ENCODE measurements at regions not wholly inside any gene's neighbourhood (a gene's known extent, or its start where the extent isn't known, plus 50 kb on each side); places are given as distances from the start of the nearest gene placed in this dataset.

DNA sequence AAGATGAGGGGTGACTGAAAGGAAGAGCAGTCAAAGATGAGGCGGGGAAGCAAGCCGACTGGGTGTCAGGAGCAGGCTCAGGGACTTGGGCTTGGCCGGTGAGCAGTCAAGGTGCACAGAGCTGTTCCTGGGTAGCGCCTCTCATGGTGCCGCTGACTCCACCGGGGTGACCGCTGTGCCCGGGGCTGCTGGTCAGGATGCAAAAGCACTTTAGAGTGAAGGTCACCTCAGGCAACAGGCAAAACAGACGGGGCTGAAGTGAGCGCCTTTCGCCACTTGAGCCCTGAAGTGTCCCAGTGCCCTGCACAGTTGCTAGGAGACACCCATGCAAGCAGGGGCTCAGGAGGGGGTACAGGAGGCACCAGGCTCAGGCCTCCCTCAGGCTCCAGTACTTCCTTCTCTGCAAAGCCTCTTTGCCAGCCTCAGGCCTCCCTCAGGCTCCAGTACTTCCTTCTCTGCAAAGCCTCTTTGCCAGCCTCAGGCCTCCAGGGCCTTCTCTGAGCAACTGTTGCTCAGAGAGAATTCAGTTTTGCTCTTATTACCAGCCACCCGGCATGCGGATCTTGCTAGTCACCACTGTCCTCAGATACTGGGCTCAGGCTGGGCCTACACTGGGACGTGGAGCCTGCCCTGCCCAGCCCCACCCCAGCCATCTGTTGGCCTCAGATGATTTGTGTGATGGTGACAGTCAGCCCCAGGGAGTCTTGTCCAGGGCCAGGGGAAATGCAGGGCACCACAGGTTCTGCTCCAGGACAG lies 99.7 kb upstream of the IRF2BP2 start:
- DNase-seq, result peak; percentile 61 to 80

DNA sequence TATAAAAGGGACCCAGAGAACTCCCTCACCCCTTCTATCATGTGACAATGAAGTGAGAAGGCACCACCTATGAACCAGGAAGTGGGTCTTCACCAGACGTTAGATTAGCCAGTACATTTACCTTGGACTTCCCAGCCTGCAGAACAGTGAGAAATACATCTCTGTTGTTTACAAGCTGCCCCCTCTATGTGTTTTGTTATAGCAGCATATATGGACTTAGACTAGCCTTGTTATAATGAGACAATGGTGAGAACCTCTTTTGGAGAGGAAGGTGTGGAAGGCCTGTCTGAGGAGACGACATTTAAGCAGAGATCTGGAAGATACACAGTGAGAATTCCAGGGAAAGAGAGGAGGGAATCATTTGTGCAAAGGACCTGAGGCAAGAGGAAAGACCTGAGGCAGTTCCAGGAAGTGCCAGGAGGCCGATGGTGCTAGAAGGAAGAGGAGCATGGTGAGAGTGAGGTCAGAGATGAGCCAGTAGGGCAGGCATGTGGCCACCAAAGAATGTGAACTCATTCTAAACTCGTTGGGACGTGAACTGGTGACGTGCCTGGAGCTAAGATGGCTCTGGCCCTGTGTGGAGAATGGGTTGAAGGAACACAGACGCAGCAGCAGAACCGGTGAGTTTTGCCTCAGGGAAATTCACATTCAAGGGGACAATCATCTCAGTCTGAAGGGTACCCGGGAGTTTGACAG lies 98.9 kb upstream of the IRF2BP2 start:
- DNase-seq, result no peak

DNA sequence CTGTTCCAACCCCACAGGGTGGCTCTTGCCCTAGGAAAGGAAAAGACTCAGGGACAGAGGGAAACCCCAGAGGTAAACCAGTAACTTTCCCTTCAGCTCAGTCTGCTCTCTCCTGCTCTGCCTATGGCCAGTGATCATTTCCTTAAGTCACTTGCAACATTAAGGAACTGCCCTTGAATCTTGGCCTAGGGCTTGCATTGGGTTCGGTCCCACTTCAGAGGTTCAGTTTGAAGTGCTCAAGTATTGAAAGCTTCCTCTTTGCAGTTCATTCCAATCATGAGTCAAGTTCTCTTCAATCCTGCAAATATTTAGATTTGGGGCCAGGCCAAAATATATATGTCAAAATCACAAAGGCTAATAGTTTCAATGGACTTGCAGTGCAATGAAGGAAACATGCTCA lies 97.7 kb upstream of the IRF2BP2 start:
- no peak for DNase-seq

DNA sequence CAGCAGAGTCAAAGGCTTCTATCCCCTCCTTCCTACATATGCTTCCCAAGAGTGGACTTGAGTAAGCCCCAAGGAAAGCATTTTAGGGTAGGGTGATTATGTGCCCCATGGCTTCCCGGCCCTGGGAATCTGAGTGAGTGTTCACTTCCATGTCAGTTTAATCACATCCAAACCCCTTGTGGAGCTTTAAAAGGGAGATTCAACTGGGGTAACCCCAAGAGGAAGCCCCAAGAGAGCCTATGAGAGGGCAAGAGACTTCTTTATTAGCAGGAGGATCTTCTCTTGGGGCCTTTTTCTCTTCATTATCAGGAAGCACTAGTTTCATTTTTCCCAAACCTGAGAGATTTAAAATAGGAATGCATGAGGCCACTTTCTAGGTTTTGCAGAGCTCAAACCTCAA lies 97.0 kb upstream of the IRF2BP2 start:
- DNase-seq, result no peak

DNA sequence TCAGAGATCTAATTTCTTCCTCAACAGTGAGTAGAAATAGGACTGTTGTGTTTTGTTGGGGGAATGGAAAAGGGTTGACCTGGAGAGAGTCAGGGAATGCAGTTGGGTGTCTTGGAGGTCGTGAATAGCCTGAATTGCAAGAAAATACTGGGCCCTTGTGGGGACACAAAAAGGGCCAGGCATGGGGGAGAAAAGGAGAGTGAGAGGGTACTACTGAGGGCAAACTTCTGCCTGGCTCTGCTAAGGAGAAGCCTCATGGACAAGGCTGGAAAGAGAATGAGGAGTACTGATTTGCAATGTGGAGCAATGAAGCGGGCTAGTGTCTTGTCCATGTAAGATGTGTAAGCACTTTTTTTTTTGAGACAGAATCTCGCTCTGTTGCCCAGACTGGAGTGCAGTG lies 96.2 kb upstream of the IRF2BP2 start:
- DNase-seq, result no peak

DNA sequence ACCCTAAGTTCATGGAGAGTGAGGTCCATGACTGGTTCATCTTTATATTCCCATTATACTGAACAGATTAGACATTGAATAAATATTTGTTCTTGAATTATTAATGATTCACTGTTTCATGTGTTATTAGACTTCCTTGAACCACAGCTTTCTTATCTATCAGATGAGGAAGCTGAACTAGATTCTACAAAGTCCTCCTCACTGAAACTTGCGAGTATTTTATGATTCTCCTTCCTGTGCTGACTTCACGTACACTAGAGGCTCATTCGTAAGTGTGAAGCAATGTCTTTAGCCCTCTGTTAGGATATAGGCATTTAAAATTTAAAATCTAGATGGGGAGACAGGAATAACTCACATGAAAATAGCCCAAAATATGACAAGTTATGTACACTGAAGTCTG lies 95.6 kb upstream of the IRF2BP2 start:
- DNase-seq, result no peak

DNA sequence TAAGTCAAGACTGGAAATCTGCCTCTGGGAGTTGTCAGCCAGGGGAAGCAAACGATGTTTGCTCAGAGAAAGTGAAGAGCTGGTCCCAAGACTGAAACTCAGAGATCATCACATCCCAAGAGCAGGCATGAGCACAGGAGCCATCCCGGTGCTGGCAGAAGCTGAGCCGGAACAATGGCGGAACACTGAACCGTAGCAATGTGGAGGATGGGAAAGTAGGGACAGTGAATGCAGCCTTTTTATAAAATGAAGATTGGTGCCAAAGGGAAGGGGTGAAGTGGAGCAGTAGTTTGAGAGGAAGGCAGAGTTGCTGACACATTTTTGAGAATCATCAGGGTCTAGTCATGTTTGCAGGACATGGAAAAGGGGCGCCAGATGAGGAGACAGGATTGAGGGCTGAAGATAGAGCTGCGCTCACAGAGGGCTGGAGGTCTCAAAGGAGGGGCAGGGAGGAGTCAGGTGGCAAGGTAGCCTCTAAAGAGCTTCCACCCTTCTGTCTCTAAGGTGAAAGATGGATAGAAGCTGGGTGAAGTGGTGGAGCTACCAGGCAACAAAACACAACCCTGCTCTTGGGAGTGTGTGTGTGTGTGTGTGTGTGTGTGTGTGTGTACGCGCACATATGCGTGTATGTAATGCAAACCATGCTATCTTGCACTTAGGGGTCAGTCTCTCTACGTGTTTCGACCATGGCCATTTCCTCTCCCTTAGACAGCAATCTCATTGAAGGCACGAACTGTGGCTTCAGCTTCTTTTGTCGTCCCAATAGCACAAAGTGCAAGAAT lies 94.3 kb upstream of the IRF2BP2 start:
- no peak for DNase-seq

DNA sequence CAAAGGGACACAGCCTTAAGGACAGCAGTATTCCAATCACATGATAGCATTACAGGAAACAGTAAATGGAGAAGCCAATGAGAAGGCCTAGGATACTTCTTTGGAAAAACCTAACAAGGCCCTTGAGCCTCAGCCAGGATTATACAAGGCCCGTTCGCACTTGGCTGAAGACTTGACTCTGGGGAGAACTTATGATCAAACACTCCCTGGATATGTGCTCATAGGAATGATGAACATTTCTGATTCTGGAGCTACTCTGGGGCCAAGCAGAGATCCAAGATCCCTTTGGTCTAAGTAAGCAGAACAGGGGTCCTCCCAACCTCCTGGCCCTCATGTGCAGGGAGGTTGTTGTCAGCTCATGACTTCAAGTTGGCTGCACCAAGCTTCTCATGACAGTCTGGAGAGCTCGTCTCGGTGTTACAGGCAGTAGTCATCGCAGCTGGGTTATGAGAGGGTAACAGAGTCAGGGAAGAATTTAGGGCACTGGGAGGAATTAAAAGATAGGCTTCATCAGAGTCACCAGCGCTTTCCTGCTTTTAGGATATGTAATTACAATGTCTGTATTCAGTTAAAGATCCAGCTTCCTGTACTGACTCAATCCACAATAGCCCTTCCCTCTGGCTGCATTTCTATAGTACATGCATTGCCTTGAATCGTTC lies 92.5 kb upstream of the IRF2BP2 start:
- DNase-seq, result no peak

DNA sequence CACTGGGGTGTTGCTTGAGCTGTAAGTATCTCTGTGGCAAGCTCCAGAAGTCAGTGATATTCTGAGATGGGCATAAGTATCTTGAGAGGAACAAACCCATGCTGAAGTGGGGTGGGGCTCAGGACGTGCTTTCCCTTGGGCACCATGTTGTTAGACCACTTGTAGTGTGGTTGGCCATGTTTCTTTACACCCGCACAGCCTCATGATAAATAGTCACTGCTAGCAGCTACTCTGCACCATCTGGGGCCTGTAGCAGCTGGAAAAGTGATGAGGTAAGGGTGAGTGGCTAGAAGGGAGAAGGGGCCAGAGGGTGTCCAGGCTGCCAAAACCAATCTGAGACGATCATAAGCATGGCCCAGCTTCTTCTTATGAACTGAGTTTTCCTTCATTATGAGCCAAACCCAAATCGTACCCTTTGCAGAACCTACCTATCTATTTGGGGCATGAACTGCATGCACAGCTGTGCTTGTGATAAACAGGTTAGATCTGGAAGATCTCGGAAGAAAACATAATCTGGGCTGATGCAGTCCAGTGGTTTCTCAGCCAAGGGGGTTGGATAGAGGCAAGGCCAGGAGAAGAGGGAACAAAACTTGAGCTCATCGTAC lies 91.9 kb upstream of the IRF2BP2 start:
- peak in 1 of 2 experiments; percentile 47 for DNase-seq

DNA sequence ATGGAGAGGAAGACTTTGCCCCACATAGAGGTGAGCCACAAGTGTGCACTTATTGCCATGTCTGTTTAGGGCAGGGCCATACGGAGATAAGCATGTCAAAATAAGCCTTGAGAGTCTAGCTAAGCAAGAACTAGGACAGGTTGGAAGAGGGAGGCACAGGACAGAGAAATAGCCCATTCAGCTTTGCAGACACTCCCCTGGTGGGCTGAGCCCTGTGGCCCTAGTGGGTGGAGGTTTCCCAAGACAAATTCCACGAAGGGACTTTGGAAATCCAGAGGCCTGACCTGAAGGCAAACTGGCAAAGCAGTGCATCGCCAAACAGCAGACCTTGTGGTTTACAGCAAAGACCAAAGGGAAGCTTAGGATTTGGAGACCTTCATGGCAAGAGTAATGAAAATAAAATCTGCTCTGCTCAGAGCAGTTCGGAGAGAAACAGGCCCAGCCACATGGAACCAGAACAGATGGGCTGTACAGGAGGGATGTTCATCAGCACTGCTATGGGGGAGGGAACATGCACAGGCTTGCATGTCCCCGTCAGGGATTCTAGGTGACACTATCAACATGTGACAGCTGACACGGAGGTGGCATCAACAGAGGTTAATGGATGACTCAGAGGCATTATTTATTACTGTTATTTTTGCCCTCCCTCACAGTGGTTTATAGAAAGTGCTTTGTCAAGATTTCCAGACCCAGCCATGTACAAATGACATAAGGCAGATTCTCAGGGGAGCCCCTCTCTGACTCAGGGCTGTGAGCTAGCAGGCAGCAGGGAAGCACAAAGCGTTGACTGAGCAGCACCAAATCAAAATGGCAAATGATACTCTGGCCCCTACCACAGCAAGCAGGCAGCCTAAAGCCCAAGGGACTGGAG lies 90.1 kb upstream of the IRF2BP2 start:
- DNase-seq, result peak; percentile 80 to 95

DNA sequence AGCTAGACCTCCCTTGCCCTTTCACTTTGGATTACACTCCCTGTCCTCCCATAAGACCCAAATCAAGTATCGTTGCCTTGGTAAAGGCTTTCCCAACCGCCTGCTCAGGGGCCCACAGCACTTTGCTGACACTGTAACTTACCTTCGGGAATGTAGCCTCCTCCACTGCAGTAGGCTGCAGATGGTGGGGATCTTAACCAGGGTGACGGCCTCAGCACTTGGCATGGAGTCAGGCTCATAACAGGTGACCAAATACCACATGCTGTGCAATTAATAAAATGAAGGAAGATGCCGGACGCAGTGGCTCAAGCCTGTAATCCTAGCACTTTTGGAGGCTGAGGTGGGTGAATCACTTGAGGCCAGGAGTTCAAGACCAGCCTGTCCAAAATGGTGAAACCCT lies 88.7 kb upstream of the IRF2BP2 start:
- peak; percentile 69 to 90 for DNase-seq

DNA sequence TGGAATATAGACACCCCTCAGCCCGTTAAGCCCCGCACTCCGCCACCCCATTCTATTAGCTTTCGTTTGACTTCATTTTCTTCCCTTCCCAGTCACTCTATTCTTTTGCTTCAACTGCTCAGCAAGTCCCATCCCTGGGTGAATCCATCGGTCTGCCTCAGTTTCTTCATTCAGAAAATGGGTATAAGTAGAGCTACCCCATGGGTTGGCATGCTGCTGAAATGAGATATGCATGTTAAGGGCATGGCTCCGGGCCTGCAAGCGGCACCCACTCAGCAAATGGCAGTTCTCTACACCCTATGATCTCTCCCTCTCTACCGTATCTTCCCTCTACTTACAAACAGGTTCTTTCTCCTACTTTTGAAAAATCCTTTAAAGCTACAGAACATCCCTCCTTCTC lies 87.8 kb upstream of the IRF2BP2 start:
- DNase-seq, result no peak

DNA sequence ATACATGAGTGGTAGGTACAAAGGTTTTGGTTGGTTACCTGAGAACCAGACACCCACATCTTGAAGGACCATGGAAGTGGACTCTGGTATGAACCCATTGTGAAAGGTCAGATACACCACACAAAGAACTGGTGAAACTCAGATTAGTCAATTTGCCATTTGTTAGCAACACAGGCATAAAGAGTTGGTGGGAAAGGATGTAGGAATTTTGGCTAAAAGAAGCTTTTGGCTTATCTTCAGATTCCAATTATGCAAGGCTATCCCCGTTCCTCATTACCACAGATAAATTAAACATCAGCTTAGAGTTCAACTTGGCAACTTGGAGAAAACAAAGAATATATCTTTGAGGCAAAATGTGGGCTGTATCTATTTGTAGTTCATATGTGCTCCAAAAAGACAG lies 87.0 kb upstream of the IRF2BP2 start:
- no peak for DNase-seq

DNA sequence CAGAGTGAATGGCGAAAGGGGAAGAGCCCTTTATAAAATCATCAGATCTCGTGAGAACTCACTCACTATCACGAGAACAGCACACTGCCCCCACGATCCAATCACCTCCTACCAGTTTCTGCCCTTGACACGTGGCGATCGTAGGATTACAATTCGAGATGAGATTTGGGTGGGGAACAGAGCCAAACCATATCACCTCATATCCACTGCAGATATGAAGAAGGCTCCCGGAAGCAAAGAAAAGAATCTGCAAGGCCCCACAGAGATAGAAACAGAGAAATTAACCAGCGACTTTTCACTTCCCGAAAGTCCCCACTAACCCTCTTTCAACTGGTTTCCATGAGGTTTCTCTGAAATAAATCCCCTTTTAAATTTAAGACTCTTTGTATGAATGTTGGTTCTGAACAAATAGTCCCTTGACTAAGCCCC lies 86.2 kb upstream of the IRF2BP2 start:
- no peak for DNase-seq

DNA sequence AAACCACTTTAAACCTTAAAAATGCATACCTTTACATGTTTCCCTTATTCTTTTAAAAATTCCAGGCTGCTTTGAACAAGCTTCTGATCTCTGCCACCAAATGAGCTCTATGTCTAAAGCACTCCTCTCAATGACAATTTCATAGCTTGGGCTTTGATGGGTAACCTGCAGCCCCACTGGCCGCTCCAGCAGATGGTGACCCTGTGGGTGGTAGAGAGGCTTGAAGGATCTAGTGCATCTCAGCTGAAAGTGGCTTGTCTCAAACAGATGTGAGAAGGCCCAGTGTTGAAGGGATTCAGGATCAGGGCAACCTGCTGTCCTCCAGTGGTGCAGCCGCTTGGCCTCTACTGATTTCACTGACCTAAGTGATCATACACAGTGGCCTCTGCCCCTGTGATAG lies 84.7 kb upstream of the IRF2BP2 start:
- peak; percentile 49 to 63 for DNase-seq

DNA sequence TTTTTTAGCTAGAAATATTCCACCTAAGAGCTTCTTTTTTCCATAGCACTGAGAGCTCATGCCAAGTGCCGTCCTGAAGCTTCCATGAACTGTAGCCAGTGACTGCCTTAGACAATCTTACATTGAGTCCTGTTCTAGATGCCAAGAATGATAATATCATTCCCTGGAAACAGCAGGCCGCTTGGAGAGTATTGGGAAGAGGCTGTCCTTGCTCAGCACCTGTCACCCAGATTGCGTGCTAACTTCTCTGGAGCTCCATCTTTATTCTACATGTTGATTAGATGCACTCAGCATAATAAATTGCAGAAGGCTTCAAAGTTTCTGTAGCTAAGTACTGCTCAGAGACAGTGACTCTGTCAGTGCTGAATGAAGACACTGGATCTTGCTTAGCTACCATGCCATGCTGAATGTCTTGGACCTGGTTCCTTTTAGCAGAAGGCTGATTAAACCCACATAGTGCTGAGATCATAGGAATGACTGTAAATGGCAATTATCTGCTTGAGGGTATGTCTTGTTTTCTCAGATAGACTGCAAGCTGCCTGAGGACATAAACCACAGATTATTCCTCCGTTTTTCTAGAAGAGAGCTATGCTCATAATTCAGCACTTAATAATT lies 83.1 kb upstream of the IRF2BP2 start:
- DNase-seq, result peak in 1 of 2 experiments; percentile 67

DNA sequence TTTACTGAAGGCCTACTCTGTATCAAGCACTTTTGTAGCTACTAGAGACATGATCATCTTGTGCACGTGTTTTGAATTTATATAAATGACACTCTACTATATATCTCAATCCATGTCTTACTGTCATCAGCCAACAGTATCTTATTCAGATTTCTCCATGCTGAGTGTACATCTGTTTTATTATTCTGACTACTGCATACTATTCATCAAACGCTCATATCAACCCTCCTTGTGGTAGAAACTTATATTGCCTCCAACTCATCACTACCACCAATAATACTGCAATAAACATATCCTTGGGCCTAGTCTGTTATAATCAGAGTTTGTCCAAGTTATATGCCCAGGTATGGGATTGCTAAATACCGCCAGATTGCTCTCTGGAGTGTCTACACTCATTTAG lies 81.6 kb upstream of the IRF2BP2 start:
- DNase-seq, result peak in 1 of 2 experiments; percentile 15

DNA sequence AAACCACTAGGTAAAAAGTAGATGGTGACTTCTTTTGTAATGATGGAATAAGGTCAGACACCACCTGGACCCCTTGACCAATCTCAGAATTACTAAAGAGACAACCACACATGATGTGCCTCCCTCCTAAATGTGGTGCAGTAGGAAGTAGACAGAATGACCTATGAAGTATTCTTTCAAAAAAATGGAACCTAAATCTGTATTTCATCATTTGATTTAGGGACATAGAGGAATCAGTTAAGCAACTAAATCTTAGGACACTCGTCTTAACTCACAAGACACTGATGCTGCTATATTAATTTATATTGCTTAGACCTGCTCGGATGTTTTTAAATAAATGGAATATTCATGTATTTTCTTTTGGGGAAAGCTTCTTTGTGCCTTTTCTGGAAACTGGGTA lies 80.9 kb upstream of the IRF2BP2 start:
- no peak for DNase-seq

DNA sequence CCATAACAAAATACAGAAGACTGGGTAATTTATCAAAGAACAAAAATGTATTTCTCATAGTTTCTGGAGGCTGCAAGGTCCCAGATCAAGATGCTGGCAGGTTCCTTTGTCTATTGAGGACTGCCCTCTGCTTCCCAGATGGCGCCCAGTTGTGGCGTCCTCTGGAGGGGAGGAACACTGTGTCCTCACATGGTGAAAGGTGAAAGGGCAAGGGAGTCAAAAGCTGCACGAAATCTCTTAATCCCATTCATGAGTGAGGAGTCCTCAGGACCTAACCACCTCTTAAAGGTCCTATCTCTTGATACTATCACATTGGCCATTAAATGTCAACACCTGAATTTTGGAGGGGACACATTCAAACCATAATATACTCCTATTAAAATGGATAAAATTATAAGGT lies 79.3 kb upstream of the IRF2BP2 start:
- DNase-seq, result no peak

DNA sequence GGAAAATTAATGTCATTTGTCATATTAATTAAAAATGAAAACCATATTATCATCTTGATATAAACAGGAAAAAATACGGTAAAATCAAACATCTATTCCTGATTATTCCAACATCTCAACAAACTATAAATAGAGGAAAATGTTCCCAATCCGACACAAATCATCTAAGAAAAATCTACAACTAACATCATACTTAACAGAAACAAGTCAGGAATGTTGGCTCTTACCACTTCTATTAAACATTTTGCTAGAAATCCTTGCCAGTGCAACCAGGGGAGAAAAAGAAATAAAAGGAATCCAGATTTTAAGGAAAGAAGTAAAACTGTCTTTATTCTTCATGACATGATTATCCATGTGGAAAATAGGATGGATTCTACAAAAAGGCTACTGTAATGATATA lies 77.0 kb upstream of the IRF2BP2 start:
- no peak for DNase-seq

DNA sequence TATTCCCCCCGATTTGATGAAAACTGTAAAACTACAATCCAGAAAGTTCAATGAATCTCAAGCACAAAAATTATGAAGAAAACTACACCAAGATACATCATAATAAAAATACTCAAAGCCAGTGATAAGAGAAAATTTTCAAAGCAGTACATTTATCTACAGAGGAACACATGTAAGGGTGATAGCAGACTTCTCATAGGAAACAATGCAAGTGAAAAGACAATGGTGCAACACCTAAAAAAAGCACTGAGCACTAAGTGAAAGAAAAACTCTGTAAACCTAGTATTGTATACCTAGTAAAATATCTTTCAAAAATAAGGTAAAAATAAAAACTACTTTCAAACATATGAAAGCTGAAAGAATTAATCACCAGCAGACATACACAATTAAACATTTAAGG lies 76.1 kb upstream of the IRF2BP2 start:
- DNase-seq, result no peak
